SK-N-SH (cell line): ENCODE measurements at regions not wholly inside any gene's neighbourhood (a gene's known extent, or its start where the extent isn't known, plus 50 kb on each side); places are given as distances from the start of the nearest gene placed in this dataset.

Source experiments
- CTCF ChIA-PET: fragments of 300-600, 350-600 bp; formaldehyde crosslinking; extraction: SDS; loops from one replicate; lab custom pipeline; 2021; lab: Yijun Ruan, JAX
- POLR2A ChIA-PET: fragments of 350-600 bp; sonication (Branson Sonifier 250); formaldehyde crosslinking; extraction: SDS; loops from one replicate; lab custom pipeline; 2020; ENCODE audit warnings: antibody characterized with exemption, inconsistent platforms; lab: Yijun Ruan, JAX
- DNase-seq: peaks from one replicate; pipeline ENCODE4 v3.0.0; 2012
- H2AFZ ChIP-seq: fragments of 200-600 bp; sonication (generic); 2 replicates; pipeline ENCODE4 v1.8.1; 2016; ENCODE audit warnings: antibody characterized with exemption, mild to moderate bottlenecking, low read depth
- H3F3A ChIP-seq: fragments of 200-600 bp; sonication (generic); replicated peaks from 2 replicates; pipeline ENCODE3; 2016; ENCODE audit warnings: antibody characterized with exemption, mild to moderate bottlenecking; ENCODE audit not compliant: insufficient read depth
- H3K27ac ChIP-seq, 2 experiments: fragments of 200-500 bp in 1 of 2; fragments of 200-600 bp in 1 of 2; sonication (Bioruptor generic) in 1 of 2; sonication (generic), shearing (Covaris generic) in 1 of 2; 2 replicates each; pipeline versions ENCODE4 v1.5.1 to v1.6.1; 2014 to 2016; ENCODE audit warnings: low read depth in 2 of 2, inconsistent platforms in 1 of 2, low read length in 1 of 2, mild to moderate bottlenecking in 1 of 2, mixed read lengths in 1 of 2
- H3K27me3 ChIP-seq: fragments of 200-600 bp; sonication (generic), shearing (Covaris generic); 2 replicates; pipeline ENCODE4 v1.6.1; 2016; ENCODE audit warnings: mixed run types; ENCODE audit not compliant: insufficient read depth
- H3K36me3 ChIP-seq, 2 experiments: fragments of 200-500 bp in 1 of 2; fragments of 200-600 bp in 1 of 2; sonication (Bioruptor generic) in 1 of 2; sonication (generic) in 1 of 2; replicated peaks in 1 of 2; 2 replicates each; pipeline versions ENCODE3 to v1.5.1; 2014 to 2016; ENCODE audit warnings: low read length in 1 of 2, mild to moderate bottlenecking in 1 of 2; ENCODE audit not compliant: insufficient read depth in 2 of 2, control insufficient read depth in 1 of 2
- H3K4me1 ChIP-seq, 2 experiments: fragments of 200-500 bp in 1 of 2; fragments of 200-600 bp in 1 of 2; sonication (Bioruptor generic) in 1 of 2; sonication (generic), shearing (Covaris generic) in 1 of 2; 2 replicates each; pipeline versions ENCODE4 v1.5.1 to v1.6.1; 2014 to 2016; ENCODE audit warnings: low read depth in 1 of 2, low read length in 1 of 2, mixed run types in 1 of 2; ENCODE audit not compliant: insufficient read depth in 2 of 2, control insufficient read depth in 1 of 2
- H3K4me2 ChIP-seq: fragments of 200-600 bp; sonication (generic), shearing (Covaris generic); 2 replicates; pipeline ENCODE4 v1.6.1; 2017; ENCODE audit warnings: mixed run types
- H3K4me3 ChIP-seq, 2 experiments: fragments of 200-500 bp in 1 of 2; fragments of 200-600 bp in 1 of 2; sonication (Bioruptor generic) in 1 of 2; sonication (generic), shearing (Covaris generic) in 1 of 2; 2 replicates each; pipeline versions ENCODE4 v1.5.1 to v1.8.1; 2014 to 2016; ENCODE audit warnings: low read depth in 2 of 2, inconsistent platforms in 1 of 2, low read length in 1 of 2, mild to moderate bottlenecking in 1 of 2, mixed read lengths in 1 of 2, moderate library complexity in 1 of 2
- H3K79me2 ChIP-seq: fragments of 200-600 bp; sonication (generic); 2 replicates; pipeline ENCODE4 v1.8.1; 2017; ENCODE audit warnings: mild to moderate bottlenecking; ENCODE audit not compliant: insufficient read depth
- H3K9ac ChIP-seq: fragments of 200-600 bp; sonication (generic); 2 replicates; pipeline ENCODE4 v1.6.1; 2017; ENCODE audit warnings: mixed run types
- H3K9me2 ChIP-seq: fragments of 200-600 bp; sonication (generic); 2 replicates; pipeline ENCODE4 v1.6.1; 2017; ENCODE audit warnings: mixed run types
- H3K9me3 ChIP-seq: fragments of 200-600 bp; sonication (generic); 2 replicates; pipeline ENCODE4 v1.6.1; 2017; ENCODE audit warnings: mixed run types, mild to moderate bottlenecking, moderate library complexity
- H4K20me1 ChIP-seq: fragments of 200-600 bp; sonication (generic); 2 replicates; pipeline ENCODE4 v1.6.1; 2017; ENCODE audit warnings: mild to moderate bottlenecking, mixed run types; ENCODE audit not compliant: insufficient read depth
- CHD2 ChIP-seq: fragments of 150-350 bp; IDR thresholded peaks from 2 replicates; pipeline ENCODE4 v1.6.1; 2018; ENCODE audit warnings: low read length; ENCODE audit not compliant: partially characterized antibody
- ELF1 ChIP-seq: IDR thresholded peaks from 2 replicates; pipeline ENCODE4 v1.4.0; 2012
- EP300 ChIP-seq, 2 experiments: IDR thresholded peaks; 2 replicates each; pipeline versions ENCODE4 v1.4.0 to v1.6.1; 2012; ENCODE audit warnings: borderline replicate concordance in 1 of 2, low read depth in 1 of 2, low read length in 1 of 2
- EZH2phosphoT487 ChIP-seq: fragments of 200-600 bp; sonication (generic); IDR thresholded peaks from 2 replicates; pipeline ENCODE4 v1.6.1; 2017; ENCODE audit warnings: low read depth, mixed run types, mild to moderate bottlenecking, antibody characterized with exemption, moderate library complexity, borderline replicate concordance
- FOXJ3 ChIP-seq: sonication (generic); formaldehyde crosslinking; IDR thresholded peaks from 2 replicates; pipeline ENCODE4 v1.5.1; 2020; ENCODE audit warnings: mild to moderate bottlenecking, missing genetic modification reagents
- JUND ChIP-seq: IDR thresholded peaks from 2 replicates; pipeline ENCODE4 v1.4.0; 2012
- NFIC ChIP-seq: IDR thresholded peaks from 2 replicates; pipeline ENCODE4 v1.4.0; 2012; ENCODE audit warnings: borderline replicate concordance
- NRF1 ChIP-seq: IDR thresholded peaks from 2 replicates; pipeline ENCODE4 v1.6.1; 2012; ENCODE audit warnings: low read depth, mild to moderate bottlenecking, low read length
- POLR2AphosphoS5 ChIP-seq: IDR thresholded peaks from 2 replicates; pipeline ENCODE4 v1.6.1; 2012; ENCODE audit warnings: low read depth, low read length
- RAD21 ChIP-seq: IDR thresholded peaks from 2 replicates; pipeline ENCODE4 v1.6.1; 2012; ENCODE audit warnings: mild to moderate bottlenecking, low read length
- RCOR1 ChIP-seq: fragments of 150-350 bp; IDR thresholded peaks from 2 replicates; pipeline ENCODE4 v1.6.1; 2017; ENCODE audit warnings: antibody characterized with exemption, low read length
- RFX5 ChIP-seq: IDR thresholded peaks from 2 replicates; pipeline ENCODE4 v1.6.1; 2012; ENCODE audit warnings: mild to moderate bottlenecking, improper control_type of control experiment, low read length
- SIN3A ChIP-seq: IDR thresholded peaks from 2 replicates; pipeline ENCODE4 v1.6.1; 2012; ENCODE audit warnings: low read depth, mild to moderate bottlenecking, low read length, moderate library complexity, borderline replicate concordance
- TAF1 ChIP-seq: IDR thresholded peaks from 2 replicates; pipeline ENCODE4 v1.6.1; 2012; ENCODE audit warnings: low read depth, mild to moderate bottlenecking, low read length, moderate library complexity, borderline replicate concordance
- TEAD4 ChIP-seq: IDR thresholded peaks from 2 replicates; pipeline ENCODE4 v1.4.0; 2012; ENCODE audit warnings: mild to moderate bottlenecking, borderline replicate concordance; ENCODE audit not compliant: insufficient read depth
- YY1 ChIP-seq: IDR thresholded peaks from 2 replicates; pipeline ENCODE4 v1.4.0; 2012; ENCODE audit warnings: low read depth, mild to moderate bottlenecking
- WGBS: methylation state at CpG from one replicate; pipeline ENCODE4 v1.1.6; 2017; ENCODE audit warnings: low lambda C conversion rate; 5-methylcytosine and 5-hydroxymethylcytosine counted together
- TF ChIP-seq, protein P1 (sequence below): IDR thresholded peaks from 2 replicates; pipeline ENCODE4 v1.6.1; 2012; ENCODE audit warnings: mild to moderate bottlenecking, low read depth, low read length, moderate library complexity
- TF ChIP-seq, protein P2 (sequence below): IDR thresholded peaks from 2 replicates; pipeline ENCODE4 v1.4.0; 2012; ENCODE audit warnings: low read depth
- TF ChIP-seq, protein P3 (sequence below): IDR thresholded peaks from 2 replicates; pipeline ENCODE4 v1.4.0; 2012; ENCODE audit warnings: low read depth, borderline replicate concordance
- TF ChIP-seq, protein P4 (sequence below): IDR thresholded peaks from 2 replicates; pipeline ENCODE4; 2012
- TF ChIP-seq, protein P5 (sequence below): IDR thresholded peaks from 2 replicates; pipeline ENCODE4 v1.4.0; 2012; ENCODE audit warnings: low read depth, borderline replicate concordance

DNA sequence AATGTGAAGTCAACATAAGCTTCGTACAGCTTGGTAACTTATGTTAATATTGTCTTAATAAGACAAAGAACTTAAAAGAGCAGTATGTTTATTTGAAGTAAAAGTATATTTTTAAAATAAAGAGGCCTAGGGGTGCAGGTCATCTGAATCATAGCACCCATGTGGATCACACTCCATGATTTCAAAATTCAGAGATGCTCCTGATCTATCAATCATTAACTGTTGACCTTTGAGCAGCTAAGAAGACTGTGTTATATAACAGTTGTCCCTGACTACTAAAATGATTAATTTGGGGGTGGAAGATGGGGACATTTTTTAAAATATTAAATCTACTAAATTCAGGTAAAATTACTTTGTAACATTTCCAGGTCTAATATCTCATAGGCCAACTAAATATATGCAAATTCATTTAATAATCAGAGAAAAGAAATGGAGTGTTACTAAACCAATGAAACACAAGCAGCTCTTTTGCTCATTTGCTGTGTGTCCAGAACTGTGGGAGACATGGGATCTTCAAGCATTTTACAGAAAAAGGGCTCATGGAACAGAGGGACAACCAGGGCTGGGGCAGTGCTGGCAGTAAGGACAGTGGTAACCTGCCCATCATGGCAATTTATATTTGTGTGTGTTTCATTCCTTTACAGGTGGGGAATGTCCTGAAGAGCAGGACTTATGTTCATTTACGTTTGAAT lies 120.7 kb upstream of the PCED1B start (continued):
- TF ChIP-seq, protein P1, sequence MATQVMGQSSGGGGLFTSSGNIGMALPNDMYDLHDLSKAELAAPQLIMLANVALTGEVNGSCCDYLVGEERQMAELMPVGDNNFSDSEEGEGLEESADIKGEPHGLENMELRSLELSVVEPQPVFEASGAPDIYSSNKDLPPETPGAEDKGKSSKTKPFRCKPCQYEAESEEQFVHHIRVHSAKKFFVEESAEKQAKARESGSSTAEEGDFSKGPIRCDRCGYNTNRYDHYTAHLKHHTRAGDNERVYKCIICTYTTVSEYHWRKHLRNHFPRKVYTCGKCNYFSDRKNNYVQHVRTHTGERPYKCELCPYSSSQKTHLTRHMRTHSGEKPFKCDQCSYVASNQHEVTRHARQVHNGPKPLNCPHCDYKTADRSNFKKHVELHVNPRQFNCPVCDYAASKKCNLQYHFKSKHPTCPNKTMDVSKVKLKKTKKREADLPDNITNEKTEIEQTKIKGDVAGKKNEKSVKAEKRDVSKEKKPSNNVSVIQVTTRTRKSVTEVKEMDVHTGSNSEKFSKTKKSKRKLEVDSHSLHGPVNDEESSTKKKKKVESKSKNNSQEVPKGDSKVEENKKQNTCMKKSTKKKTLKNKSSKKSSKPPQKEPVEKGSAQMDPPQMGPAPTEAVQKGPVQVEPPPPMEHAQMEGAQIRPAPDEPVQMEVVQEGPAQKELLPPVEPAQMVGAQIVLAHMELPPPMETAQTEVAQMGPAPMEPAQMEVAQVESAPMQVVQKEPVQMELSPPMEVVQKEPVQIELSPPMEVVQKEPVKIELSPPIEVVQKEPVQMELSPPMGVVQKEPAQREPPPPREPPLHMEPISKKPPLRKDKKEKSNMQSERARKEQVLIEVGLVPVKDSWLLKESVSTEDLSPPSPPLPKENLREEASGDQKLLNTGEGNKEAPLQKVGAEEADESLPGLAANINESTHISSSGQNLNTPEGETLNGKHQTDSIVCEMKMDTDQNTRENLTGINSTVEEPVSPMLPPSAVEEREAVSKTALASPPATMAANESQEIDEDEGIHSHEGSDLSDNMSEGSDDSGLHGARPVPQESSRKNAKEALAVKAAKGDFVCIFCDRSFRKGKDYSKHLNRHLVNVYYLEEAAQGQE, result no peak
- TF ChIP-seq, protein P2, sequence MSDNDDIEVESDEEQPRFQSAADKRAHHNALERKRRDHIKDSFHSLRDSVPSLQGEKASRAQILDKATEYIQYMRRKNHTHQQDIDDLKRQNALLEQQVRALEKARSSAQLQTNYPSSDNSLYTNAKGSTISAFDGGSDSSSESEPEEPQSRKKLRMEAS, result no peak
- TF ChIP-seq, protein P3, sequence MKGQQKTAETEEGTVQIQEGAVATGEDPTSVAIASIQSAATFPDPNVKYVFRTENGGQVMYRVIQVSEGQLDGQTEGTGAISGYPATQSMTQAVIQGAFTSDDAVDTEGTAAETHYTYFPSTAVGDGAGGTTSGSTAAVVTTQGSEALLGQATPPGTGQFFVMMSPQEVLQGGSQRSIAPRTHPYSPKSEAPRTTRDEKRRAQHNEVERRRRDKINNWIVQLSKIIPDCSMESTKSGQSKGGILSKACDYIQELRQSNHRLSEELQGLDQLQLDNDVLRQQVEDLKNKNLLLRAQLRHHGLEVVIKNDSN, result no peak
- TF ChIP-seq ELF1 (no peak), TEAD4 (no peak), YY1 (no peak), RFX5 (no peak)

DNA sequence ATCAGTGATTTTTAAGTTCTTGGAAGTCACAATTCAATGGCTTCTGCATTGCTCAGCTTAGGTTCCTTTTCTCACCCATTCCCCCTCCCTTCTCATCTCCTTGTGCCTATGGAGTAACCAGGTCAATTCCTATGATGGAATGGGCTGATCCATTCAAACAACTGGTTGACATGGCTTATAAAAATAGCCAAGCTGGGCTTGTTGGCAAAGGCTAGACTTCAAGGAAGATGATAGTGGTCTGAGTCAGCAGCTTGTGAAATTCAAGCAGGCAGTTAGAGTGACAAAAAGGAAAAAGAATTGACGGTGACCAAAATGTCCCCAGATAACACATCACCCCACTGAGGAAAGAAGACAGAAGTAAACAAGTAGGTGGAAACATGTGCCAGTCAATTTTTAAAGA lies 119.9 kb upstream of the PCED1B start:
- H3K9ac ChIP-seq, result no peak overlapping the region
- H3K9me2 ChIP-seq, result no peaks in the 10 kb centered on the region
- H3K4me3 ChIP-seq, result no peak overlapping the region
- H3K4me2 ChIP-seq, result peak overlapping the region; percentile 29; the same call in 1 of the 2 replicates
- POLR2A ChIA-PET, result no interaction called here
- H3K27me3 ChIP-seq, result no peaks in the 10 kb centered on the region
- CTCF ChIA-PET, result no interaction called here
- no peaks in the 10 kb centered on the region for H3K9me3 ChIP-seq
- no peak overlapping the region for H2AFZ ChIP-seq
- H3K4me1 ChIP-seq, result peaks cover 0 to 22% of the 10 kb centered on the region in 2 experiments; a peak in 2 of 4 replicates
- 0% methylated on average over 1 of the region's 1 CpG for WGBS
- peaks cover 19% of the 10 kb centered on the region for H3F3A ChIP-seq
- H3K27ac ChIP-seq, result peak overlapping the region in 1 of 2 experiments; percentile 38; a peak in 2 of 4 replicates
- no peaks in the 10 kb centered on the region for H3K36me3 ChIP-seq
- no peaks in the 10 kb centered on the region for H4K20me1 ChIP-seq
- H3K79me2 ChIP-seq, result no peaks in the 10 kb centered on the region
- no peak for DNase-seq
- TF ChIP-seq, protein P3, result no peak
- TF ChIP-seq ELF1 (no peak), NFIC (peak; percentile 94), NRF1 (no peak), RCOR1 (no peak), TAF1 (no peak), RFX5 (no peak), SIN3A (peak; percentile 31; the same call in 1 of the 2 replicates), JUND (peak; percentile 87), EZH2phosphoT487 (no peak), EP300 (IDR thresholded peaks at IDR 0.05; ENCODE audit: borderline replicate concordance in 1 of 2, low read depth in 1 of 2, low read length in 1 of 2) (peak in 1 of 2 experiments; percentile 90; a peak in 2 of 4 replicates), CHD2 (no peak), FOXJ3 (CRISPR knock-in tag) (no peak), POLR2AphosphoS5 (peak; percentile 31; the same call in 1 of the 2 replicates), RAD21 (no peak)
- TF ChIP-seq, protein P2, result peak; percentile 57; the same call in 1 of the 2 replicates
- TF ChIP-seq, protein P4, sequence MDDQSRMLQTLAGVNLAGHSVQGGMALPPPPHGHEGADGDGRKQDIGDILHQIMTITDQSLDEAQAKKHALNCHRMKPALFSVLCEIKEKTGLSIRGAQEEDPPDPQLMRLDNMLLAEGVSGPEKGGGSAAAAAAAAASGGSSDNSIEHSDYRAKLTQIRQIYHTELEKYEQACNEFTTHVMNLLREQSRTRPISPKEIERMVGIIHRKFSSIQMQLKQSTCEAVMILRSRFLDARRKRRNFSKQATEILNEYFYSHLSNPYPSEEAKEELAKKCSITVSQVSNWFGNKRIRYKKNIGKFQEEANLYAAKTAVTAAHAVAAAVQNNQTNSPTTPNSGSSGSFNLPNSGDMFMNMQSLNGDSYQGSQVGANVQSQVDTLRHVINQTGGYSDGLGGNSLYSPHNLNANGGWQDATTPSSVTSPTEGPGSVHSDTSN, result peak; percentile 94
- TF ChIP-seq, protein P5, sequence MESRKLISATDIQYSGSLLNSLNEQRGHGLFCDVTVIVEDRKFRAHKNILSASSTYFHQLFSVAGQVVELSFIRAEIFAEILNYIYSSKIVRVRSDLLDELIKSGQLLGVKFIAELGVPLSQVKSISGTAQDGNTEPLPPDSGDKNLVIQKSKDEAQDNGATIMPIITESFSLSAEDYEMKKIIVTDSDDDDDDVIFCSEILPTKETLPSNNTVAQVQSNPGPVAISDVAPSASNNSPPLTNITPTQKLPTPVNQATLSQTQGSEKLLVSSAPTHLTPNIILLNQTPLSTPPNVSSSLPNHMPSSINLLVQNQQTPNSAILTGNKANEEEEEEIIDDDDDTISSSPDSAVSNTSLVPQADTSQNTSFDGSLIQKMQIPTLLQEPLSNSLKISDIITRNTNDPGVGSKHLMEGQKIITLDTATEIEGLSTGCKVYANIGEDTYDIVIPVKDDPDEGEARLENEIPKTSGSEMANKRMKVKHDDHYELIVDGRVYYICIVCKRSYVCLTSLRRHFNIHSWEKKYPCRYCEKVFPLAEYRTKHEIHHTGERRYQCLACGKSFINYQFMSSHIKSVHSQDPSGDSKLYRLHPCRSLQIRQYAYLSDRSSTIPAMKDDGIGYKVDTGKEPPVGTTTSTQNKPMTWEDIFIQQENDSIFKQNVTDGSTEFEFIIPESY, result 0 out of 2 replicates have a peak, but pooled peaks have one; percentile 55
